AG04449 (cell line): ENCODE measurements at regions not wholly inside any gene's neighbourhood (a gene's known extent, or its start where the extent isn't known, plus 50 kb on each side); places are given as distances from the start of the nearest gene placed in this dataset.

Source experiments
- CTCF ChIA-PET: fragments of 350-600 bp; formaldehyde crosslinking; extraction: SDS; loops from one replicate; lab custom pipeline; 2021; ENCODE audit warnings: antibody characterized with exemption; lab: Yijun Ruan, JAX
- POLR2A ChIA-PET: fragments of 400-600, 350-600 bp; formaldehyde crosslinking; extraction: SDS; loops from one replicate; lab custom pipeline; 2020; ENCODE audit warnings: antibody characterized with exemption, inconsistent platforms; lab: Yijun Ruan, JAX
- DNase-seq: peaks from one replicate; pipeline ENCODE4 v3.0.0-alpha.2; 2010; ENCODE audit warnings: low read depth, low spot score
- H3K4me3 ChIP-seq: 2 replicates; pipeline ENCODE4 v1.5.1; 2011; ENCODE audit warnings: low read depth, mild to moderate bottlenecking, control low read depth, low read length
- CTCF ChIP-seq: IDR thresholded peaks from one replicate; pipeline ENCODE4 v1.5.1; 2011; ENCODE audit warnings: mild to moderate bottlenecking, moderate library complexity, low read length, control low read depth, inconsistent platforms; ENCODE audit not compliant: insufficient read depth; ENCODE audit errors: missing control alignments

GRCh38 chr2:145302886-145303285 is 783.0 kb upstream of the ZEB2 start:
- H3K4me3 ChIP-seq, result no peak overlapping the region
- ChIA-PET POLR2A (no interaction called here), CTCF (no interaction called here)
- TF ChIP-seq CTCF, result no peak
- DNase-seq, result no peak

GRCh38 chr2:145302451-145302850 is 782.5 kb upstream of the ZEB2 start:
- no peak overlapping the region for H3K4me3 ChIP-seq
- CTCF ChIA-PET, result no interaction called here
- DNase-seq, result no peak
- TF ChIP-seq CTCF, result no peak
- POLR2A ChIA-PET, result no interaction called here

DNA sequence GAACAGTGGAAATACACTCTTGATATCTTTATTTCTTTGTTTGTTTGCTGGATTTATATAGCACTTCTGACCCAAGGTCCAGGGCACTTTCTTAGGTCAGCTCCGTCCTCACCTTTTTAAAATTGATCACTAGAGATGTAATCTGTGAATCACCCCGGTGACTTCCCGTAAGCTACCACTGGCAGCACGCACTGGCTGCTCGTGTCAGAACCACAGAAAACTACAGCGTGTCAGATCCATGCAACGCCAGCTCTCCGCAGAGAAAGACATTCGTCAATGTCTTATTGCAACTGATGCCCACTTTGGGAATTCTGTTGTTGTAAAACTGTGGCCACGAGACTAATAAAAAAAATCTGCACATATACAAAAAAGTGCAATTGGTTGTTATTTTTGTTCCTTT is 779.4 kb upstream of the ZEB2 start:
- TF ChIP-seq CTCF, result no peak
- CTCF ChIA-PET, result no interaction called here
- POLR2A ChIA-PET, result no interaction called here

GRCh38 chr2:145292166-145292565 is 772.2 kb upstream of the ZEB2 start:
- no peak overlapping the region for H3K4me3 ChIP-seq
- no peak for TF ChIP-seq CTCF
- CTCF ChIA-PET, result no interaction called here
- no peak for DNase-seq
- POLR2A ChIA-PET, result no interaction called here

More for the DNA sequence above, 779.4 kb upstream of the ZEB2 start:
- no peak overlapping the region for H3K4me3 ChIP-seq
- DNase-seq, result no peak

GRCh38 chr2:145290986-145291385 is 771.1 kb upstream of the ZEB2 start:
- ChIA-PET CTCF (no interaction called here), POLR2A (no interaction called here)
- DNase-seq, result no peak
- TF ChIP-seq CTCF, result no peak
- H3K4me3 ChIP-seq, result no peak overlapping the region

DNA sequence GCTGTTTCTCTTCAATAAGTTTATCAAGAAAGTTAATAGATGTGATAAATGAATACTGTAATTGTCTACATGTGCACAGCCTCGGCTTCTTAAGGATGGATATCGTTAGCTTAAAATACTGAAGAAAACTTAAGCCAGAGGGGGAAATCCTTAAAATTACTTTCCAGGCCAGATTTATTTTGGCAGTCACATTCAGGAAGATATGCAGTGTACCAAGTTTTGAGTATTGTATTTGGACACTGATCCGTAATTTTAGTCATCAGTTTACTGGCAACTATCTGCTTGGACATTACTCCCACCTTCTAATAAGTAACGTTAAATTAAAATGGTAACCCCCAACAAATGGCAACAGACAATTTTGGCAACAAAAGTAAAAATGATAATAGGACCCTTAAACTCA is 770.0 kb upstream of the ZEB2 start:
- DNase-seq, result no peak
- no peak overlapping the region for H3K4me3 ChIP-seq
- POLR2A ChIA-PET, result no interaction called here
- TF ChIP-seq CTCF, result no peak
- CTCF ChIA-PET, result no interaction called here
